Fibroblast of skin of right quadriceps (primary cell): ENCODE measurements at regions not wholly inside any gene's neighbourhood (a gene's known extent, or its start where the extent isn't known, plus 50 kb on each side); places are given as distances from the start of the nearest gene placed in this dataset.
A peak's percentile ranks its signal among the peaks of the same experiment; 100 is the strongest.
"Not testable (repeated sequence)": the region's sequence is repeated elsewhere in the genome, so short reads cannot be mapped to it uniquely, and the experiment has no call there.

Source experiments
- DNase-seq: peaks from one replicate; pipeline ENCODE4 v3.0.0-alpha.2; 2013

- DNase-seq: no peak
These were observed 277.3 kb upstream of the KLF3 start for GRCh38 chr4:38386654-38387188.

- peak; percentile 34 for DNase-seq
These were observed 276.7 kb upstream of the KLF3 start for GRCh38 chr4:38387348-38387747.

DNA sequence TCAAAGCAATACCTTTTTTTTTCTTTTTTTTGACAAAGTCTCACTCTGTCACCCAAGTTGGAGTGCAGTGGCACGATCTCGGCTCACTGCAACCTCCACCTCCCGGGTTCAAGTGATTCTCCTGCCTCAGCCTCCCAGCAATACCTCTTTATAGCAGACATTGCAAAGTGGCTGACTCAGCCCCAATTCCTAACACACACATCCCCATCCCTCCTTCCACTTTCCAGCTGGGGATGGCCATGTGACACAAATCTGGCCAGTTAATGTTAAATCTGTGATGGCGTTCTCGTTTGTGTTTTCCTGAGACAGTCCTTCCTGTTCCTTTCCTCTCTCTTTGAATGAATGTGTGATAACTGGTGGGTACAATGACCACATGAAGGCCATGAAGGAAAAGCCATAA is 276.2 kb upstream of the KLF3 start:
- DNase-seq: no peak

GRCh38 chr4:38388907-38389306 is 275.1 kb upstream of the KLF3 start:
- not testable (repeated sequence) for DNase-seq

DNA sequence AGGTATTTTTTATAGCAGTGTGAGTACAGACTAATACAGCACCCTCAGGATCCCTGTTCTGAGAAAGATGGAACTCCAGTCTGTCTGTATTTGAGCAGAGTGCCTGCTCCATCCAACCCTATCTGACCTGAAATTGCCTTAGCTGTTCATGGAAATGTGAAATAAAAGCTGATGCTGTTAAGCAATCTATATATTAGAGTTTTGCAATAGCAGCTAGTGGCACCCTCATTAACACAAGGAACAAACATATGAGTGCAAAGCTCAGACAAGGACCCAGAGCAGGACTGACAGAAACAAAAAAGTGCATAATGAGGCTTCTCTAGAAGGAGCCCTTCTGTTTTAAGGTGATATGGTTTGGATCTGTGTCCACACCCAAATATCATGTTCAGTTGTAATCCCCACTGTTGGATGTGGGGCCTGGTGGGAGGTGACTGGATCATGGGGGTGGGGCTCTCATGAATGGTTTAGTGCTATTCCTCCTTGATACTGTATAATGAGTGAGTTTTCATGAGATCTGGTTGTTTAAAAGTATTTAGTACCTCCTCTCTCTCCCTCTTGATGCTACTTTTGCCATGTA is 272.9 kb upstream of the KLF3 start:
- no peak for DNase-seq

DNA sequence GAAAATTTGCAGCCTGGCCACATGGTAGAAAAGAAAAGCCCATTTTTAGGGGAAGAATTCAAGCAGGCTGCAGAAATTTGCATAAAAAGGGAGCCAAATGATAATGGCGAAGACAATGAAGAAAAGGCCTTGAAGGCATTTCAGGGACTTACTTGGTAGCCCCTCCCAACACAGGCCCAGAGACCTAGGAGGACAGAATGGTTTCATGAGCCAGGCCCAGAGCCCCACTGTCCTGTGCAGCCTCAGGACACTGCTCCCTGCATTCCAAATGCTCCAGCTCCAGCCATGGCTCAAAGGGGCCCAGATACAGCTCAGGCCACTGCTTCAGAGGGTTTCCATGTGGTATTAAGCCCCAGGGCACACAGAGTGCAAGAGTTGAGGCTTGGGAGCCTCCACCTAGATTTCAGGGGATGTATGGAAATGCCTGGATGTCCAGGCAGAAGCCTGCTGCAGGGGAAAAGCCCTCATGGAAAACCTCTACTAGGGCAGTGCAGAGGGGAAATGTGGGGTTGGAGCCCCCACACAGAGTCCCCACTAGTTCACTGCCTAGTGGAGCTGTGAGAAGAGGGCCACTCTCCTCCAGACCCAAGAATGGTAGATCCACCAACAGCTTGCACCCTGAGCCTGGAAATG is 271.7 kb upstream of the KLF3 start:
- DNase-seq: no peak

DNA sequence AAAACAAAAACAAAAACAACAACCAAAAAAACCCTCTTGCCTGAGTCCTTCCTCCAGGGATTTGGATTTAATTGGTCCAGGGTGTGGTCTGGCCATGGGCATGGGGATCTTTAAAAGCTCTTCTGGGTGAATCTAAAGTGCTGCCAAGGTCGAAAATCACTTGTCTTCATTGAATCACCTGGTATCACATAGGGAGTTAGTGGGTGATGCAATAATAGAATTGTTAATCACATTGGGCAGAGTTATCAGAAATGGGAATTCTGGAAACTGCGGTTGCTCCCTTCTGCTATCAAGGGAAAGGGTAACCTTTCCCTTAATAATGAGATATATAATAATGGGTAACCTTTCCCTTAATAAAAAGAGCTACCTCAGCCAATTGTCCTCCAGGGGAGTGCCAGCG is 267.9 kb upstream of the KLF3 start:
- DNase-seq: no peak

DNA sequence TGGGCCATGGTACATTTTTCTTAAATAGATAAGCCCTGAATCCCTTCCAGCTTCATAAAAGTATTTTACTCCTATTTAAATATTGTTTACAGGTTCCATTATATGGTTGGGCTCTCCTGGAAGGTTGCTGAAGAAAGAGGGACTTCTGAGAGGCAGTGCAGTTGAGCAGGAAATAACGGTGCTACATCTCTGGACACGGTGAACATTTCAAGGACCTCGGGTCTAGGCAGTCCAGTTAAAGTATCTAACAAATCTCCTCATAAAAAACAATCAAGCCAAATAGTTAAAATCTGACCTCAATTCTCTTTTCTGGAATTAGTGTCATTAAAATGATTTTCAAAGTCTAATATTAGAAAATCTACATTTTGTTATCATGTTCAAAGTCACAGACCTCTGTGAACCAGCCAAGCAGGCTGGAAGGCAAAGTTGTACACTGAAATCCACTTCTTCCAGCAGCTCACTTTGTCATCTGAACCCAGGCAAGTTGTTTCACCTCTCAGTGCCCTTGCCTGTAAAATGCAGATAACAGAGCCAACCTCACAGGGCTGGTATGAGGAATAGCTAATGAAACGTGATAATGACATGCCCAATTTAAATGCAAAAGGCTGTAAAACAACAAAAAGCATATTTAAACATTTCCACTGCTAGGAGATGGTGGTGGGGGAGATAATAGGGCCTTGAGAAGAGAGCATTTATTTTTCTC is 267.0 kb upstream of the KLF3 start:
- no peak for DNase-seq

- DNase-seq: no peak
These were observed 263.1 kb upstream of the KLF3 start for GRCh38 chr4:38400946-38401345.

DNA sequence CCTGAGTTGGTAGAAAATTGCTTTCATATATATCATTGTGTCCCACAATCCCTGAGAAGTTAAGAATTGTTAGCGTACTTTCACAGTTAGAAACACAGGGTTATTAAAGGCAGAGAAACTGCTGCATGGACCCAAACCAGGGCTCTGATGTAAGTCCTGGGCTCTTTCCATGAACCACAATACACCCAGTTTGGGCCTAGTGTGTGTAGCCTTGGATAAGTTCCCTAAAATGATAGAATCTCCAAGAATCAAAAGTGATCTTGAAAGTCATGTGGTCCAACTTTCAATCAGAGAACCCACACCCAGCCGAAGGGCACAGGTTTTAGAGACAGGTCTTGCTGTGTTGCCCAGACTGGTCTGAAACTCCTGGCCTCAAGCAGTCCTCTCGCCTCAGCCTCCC is 257.8 kb upstream of the KLF3 start:
- DNase-seq: no peak

DNA sequence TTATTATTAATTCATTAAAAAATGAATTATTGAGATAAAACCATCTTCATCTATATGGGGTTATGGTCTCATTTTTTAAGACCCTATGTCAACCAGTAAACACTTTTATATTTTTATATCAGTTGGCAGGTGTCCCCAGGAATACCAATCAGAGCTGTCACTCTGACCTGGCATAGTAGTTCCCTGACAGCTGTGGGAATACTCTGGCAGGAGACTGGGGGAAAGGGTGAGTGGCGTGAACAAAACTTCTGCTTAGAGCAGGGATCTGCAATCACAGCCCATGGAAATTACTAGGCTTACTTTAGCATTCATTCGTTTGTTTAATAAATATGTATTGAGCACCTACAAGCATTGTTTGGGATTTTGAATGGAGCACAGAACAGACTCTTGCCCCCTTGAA is 254.1 kb upstream of the KLF3 start:
- DNase-seq: no peak

DNA sequence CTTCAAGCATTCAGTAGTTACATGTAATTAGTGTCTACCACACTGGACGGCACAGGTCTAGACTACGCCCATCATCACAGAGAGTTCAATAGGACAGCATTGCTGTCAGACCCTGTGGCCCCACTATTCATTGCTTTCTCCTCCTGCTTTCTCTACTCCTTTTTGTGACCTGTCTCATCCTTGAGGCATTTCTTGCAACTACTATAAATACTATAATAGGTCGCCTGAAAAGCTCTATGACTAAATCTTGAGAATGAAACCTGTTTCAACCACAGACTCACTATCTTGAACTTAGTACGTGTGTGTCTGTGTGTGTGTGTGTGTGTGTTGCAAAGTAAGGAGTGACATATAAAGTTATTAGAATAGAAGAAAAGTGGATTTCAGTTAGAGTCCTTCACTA is 252.9 kb upstream of the KLF3 start:
- no peak for DNase-seq

GRCh38 chr4:38411981-38412536 is 251.9 kb upstream of the KLF3 start:
- no peak for DNase-seq

- no peak for DNase-seq
These were observed 250.3 kb upstream of the KLF3 start for GRCh38 chr4:38413524-38414341.

DNA sequence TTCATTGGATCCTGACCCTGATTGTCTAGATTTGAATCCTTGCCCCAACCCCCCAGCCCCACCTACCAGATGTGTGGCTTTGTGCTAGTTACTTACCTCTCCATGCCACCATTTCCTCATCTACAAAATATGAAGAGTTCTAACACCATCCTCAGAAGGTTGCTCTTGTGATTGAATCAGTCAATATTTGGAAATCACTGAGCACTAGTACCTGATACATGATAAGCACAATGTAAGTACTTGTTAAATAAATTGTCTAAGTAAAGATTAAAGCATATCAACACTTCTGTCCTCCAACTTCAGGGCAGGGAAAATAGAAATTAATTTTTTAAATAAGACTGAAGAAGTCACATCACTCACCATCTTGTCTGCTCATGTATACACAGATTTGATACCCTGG is 249.6 kb upstream of the KLF3 start:
- no peak for DNase-seq

GRCh38 chr4:38415682-38416081 is 248.3 kb upstream of the KLF3 start:
- no peak for DNase-seq

DNA sequence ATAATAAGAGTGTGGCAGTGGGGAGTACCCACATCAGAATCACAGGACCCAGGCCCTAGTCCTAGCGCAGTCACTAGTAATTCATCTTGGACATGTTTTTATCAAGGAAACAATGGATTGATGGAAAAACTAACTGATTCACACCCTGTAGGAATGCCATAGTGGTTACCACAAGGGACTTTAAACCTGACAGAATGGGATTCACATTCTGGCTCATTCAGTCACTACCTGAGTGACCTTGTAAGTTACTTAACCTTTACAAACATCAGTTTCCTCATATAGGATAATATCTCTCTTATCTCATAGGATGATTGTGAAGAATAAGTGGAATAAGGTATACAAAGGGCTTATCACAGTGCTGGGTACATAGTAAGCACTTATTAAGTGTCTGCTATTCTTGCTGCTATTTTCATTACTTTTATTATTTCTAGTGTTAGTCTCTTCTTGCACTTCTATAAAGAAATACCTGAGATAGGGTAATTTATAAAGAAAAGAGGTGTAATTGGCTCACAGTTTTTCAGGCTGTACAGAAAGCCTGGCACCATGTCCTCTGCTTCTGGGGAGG is 247.5 kb upstream of the KLF3 start:
- no peak for DNase-seq

DNA sequence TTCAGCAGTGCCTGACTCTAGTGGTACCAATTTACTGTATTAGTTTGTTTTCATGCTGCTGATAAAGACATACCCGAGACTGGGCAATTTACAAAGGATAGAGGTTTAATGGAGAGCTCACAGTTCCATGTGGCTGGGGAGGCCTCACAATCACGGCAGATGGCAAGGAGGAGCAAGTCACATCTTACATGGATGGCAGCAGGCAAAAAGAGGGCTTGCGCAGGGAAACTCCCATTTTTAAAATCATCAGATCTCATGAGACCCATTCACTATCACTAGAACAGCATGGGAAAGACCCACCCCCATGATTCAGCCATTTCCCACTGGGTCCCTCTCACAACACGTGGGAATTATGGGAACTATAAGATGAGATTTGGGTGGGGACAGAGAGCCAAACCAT is 243.7 kb upstream of the KLF3 start:
- not testable (repeated sequence) for DNase-seq

DNA sequence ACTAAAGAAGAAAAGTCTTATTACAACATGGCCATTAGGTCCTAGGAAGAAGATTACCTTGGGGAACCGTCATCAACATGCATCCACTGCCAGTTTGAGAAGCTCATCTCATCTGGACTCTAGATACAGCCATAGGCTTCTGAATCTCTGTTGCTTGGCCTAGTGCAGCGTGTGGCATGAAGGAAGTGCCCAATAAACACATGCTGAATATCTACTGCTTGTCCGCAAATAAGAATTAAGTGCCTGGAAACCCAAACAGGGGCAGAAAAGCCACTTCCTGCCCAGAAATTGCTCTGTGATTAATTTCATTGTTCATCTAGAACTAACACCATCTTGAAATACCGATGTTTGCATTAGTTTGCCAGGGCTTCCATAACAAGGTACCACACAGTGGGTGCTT is 241.1 kb upstream of the KLF3 start:
- DNase-seq: no peak

DNA sequence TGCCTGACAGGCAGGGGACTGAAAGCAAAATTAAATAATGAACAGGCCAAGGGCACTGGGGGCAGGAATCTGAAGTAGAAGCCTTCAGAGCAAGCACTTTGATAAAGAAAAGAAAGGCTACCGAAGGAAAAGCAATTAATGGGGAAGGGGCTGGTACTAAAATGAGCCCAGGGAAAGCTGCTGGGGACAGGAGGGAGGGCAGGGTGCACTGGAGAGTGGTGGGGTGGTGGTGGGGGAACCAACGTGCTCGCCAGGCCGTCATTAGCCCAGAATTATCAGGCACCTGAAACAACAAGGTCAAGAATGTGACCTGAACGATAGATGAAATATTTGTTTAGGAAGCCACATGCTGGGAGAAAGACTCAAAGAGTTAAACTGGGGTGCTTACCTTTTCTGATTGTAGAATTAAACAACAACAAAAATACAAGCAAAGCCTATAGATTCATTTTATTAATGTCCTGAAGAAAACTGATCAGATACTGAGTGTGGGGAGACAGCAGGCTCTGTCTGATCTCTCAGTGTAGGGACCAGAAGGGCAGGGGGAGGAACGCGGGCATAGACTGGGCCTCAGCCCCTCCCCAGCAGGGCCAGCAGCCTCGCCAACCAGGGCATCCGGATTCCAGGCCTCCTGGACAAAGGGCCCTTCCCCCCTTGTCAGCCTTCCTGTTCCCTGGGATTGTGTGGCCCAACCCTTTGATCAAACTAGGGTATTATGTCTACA is 239.7 kb upstream of the KLF3 start:
- no peak for DNase-seq

- no peak for DNase-seq
These were observed 237.5 kb upstream of the KLF3 start for GRCh38 chr4:38426532-38426931.

DNA sequence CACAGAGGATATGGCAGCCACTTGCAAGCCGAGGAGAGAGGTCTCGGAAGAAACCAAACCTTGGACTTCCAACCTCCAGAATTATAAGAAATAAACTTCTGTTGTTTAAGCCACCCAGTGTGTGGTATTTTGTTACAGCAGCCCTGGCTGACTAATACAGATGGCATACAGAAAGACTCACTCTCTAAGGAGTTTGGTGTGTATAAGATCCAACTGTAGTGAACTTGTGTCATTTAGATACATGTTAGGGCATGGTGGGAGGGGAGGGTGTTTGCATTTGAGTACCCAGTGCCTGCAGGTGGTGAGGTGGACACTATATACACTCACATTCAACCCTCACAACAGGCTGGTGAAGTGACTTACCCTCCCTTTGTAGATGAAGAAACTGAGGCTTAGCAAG is 233.2 kb upstream of the KLF3 start:
- DNase-seq: no peak
